Left renal pelvis (tissue), 4 donors: ENCODE measurements at regions not wholly inside any gene's neighbourhood (a gene's known extent, or its start where the extent isn't known, plus 50 kb on each side); places are given as distances from the start of the nearest gene placed in this dataset.
"Not testable (repeated sequence)": the region's sequence is repeated elsewhere in the genome, so short reads cannot be mapped to it uniquely, and the experiment has no call there.

Source experiments
- DNase-seq, 4 donors: peaks; one replicate each; pipeline ENCODE4 v3.0.0-alpha.2; 2013; ENCODE audit warnings: low read depth in 4 of 4, low spot score in 3 of 4

- no peak for DNase-seq
These were observed 159.6 kb upstream of the STK32A start for GRCh38 chr5:147075187-147075586.

- DNase-seq: no peak
These were observed 154.4 kb upstream of the STK32A start for GRCh38 chr5:147080391-147080790.

GRCh38 chr5:147081311-147081764 is 153.5 kb upstream of the STK32A start:
- no peak for DNase-seq

GRCh38 chr5:147084702-147085101 is 150.1 kb upstream of the STK32A start:
- DNase-seq: no peak

GRCh38 chr5:147085409-147085808 is 149.4 kb upstream of the STK32A start:
- DNase-seq: no peak

GRCh38 chr5:147092044-147092443 is 142.8 kb upstream of the STK32A start:
- no peak for DNase-seq

GRCh38 chr5:147093138-147093537 is 141.7 kb upstream of the STK32A start:
- DNase-seq: no peak

- no peak for DNase-seq
These were observed 139.1 kb upstream of the STK32A start for GRCh38 chr5:147095740-147096139.

- no peak for DNase-seq
These were observed 136.5 kb upstream of the STK32A start for GRCh38 chr5:147098233-147098790.

GRCh38 chr5:147101659-147102369 is 133.0 kb upstream of the STK32A start:
- DNase-seq: no peak

GRCh38 chr5:147112899-147113298 is 121.9 kb upstream of the STK32A start:
- no peak for DNase-seq

GRCh38 chr5:147113967-147114366 is 120.9 kb upstream of the STK32A start:
- DNase-seq: no peak

- DNase-seq: not testable (repeated sequence)
These were observed 95.1 kb upstream of the STK32A start for GRCh38 chr5:147139759-147140158.

- DNase-seq: no peak
These were observed 94.3 kb upstream of the STK32A start for GRCh38 chr5:147140558-147140957.

- DNase-seq: not testable (repeated sequence)
These were observed 93.2 kb upstream of the STK32A start for GRCh38 chr5:147141580-147141979.

- no peak for DNase-seq
These were observed 91.6 kb upstream of the STK32A start for GRCh38 chr5:147143215-147143614.

- DNase-seq: no peak
These were observed 89.5 kb upstream of the STK32A start for GRCh38 chr5:147145328-147145727.

- DNase-seq: no peak
These were observed 86.1 kb upstream of the STK32A start for GRCh38 chr5:147148715-147149114.

- DNase-seq: no peak
These were observed 82.7 kb upstream of the STK32A start for GRCh38 chr5:147152086-147152485.

GRCh38 chr5:147154809-147155208 is 80.0 kb upstream of the STK32A start:
- DNase-seq: no peak

GRCh38 chr5:147156012-147156411 is 78.8 kb upstream of the STK32A start:
- DNase-seq: no peak

- DNase-seq: no peak
These were observed 73.7 kb upstream of the STK32A start for GRCh38 chr5:147160902-147161700.
